Mesothelial cell of epicardium (in vitro differentiated cells): ENCODE measurements at regions not wholly inside any gene's neighbourhood (a gene's known extent, or its start where the extent isn't known, plus 50 kb on each side); places are given as distances from the start of the nearest gene placed in this dataset.
A peak's percentile ranks its signal among the peaks of the same experiment; 100 is the strongest.

Source experiments
- DNase-seq, 2 experiments: peaks; one replicate each; pipeline ENCODE4 v3.0.0; 2021; ENCODE audit warnings: low spot score in 2 of 2; ENCODE audit not compliant: unreplicated experiment in 2 of 2
- H3K27ac Mint-ChIP-seq: 2 replicates; pipeline ENCODE4 v1.8.0; 2021; ENCODE audit warnings: mixed read lengths
- H3K27me3 Mint-ChIP-seq: 2 replicates; pipeline ENCODE4 v1.8.0; 2021; ENCODE audit warnings: low read depth, mixed read lengths
- H3K36me3 Mint-ChIP-seq: 2 replicates; pipeline ENCODE4 v1.8.0; 2021; ENCODE audit warnings: mixed read lengths
- H3K4me1 Mint-ChIP-seq: 2 replicates; pipeline ENCODE4 v1.8.0; 2021; ENCODE audit warnings: mixed read lengths
- H3K4me3 Mint-ChIP-seq: 2 replicates; pipeline ENCODE4 v1.8.0; 2021; ENCODE audit warnings: mild to moderate bottlenecking, moderate library complexity, mixed read lengths
- H3K9me3 Mint-ChIP-seq: 2 replicates; pipeline ENCODE4 v1.8.0; 2021; ENCODE audit warnings: mixed read lengths
- CTCF ChIP-seq: fragments of 200-600 bp; sonication (generic); IDR thresholded peaks from one replicate; pipeline ENCODE4 v1.5.0; 2021; ENCODE audit warnings: antibody characterized with exemption; ENCODE audit not compliant: unreplicated experiment

GRCh38 chr7:46389146-46389545, 468.1 kb upstream of the IGFBP3 start:
- H3K27ac Mint-ChIP-seq, result peak overlapping the region; percentile 60
- DNase-seq, result no peak
- H3K4me1 Mint-ChIP-seq, result peaks cover 47% of the 10 kb centered on the region
- H3K4me3 Mint-ChIP-seq, result no peak overlapping the region
- H3K9me3 Mint-ChIP-seq, result peaks cover 27% of the 10 kb centered on the region
- no peak for TF ChIP-seq CTCF
- no peaks in the 10 kb centered on the region for H3K27me3 Mint-ChIP-seq
- peaks cover 20% of the 10 kb centered on the region for H3K36me3 Mint-ChIP-seq

- Mint-ChIP-seq H3K36me3 (peaks cover 28% of the 10 kb centered on the region), H3K4me1 (peaks cover 45% of the 10 kb centered on the region), H3K27ac (no peak overlapping the region), H3K9me3 (peaks cover 34% of the 10 kb centered on the region), H3K4me3 (no peak overlapping the region), H3K27me3 (no peaks in the 10 kb centered on the region)
- DNase-seq, result no peak
- no peak for TF ChIP-seq CTCF
Observed at GRCh38 chr7:46387646-46388045, 466.6 kb upstream of the IGFBP3 start.

DNA sequence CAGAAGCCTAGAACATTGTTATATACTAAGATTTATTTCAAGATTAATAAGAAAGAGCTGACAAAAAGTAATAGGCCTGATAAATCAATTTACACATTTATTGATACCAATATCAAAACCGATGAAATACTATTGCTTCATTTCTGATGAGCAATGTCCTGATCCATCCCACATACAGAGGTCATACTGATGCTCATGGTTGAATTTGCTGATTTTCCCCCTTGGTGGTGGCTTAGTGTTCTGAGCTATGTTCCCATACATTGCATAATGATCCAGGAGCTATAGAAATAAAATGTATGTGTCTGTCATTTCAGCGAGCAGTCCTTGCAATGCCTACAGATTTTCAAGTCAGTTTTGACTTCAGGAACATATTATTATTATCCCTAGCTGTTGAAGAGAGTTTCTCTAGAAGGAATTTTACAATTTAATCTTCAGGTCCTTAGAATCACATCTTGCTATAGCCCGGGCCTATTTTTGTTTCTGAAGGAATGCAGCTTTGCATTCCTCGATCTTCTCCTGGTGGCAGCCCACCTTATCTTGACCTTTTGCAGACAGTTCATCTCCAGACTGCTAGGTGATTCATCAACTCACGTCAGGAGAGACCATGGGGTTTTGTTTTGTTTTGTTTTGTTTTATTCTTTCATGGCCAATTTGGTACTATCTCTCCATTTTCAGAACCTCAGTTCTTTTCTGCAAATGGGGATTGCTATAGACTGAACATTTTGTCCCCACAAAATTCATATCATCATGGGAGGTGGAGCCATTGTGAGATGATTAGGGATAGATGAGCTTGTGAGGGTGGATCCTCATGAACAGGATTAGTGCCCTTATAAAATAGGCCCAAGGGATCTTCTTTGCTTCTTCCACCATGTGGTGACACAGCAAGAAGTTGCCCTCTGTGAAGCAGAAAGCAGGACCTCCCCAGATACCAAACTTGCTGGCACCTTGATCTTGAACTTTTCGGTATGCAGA, 465.6 kb upstream of the IGFBP3 start:
- no peak for DNase-seq
- no peaks in the 10 kb centered on the region for H3K27me3 Mint-ChIP-seq
- no peak for TF ChIP-seq CTCF
- H3K36me3 Mint-ChIP-seq, result peaks cover 26% of the 10 kb centered on the region
- H3K4me1 Mint-ChIP-seq, result peaks cover 37% of the 10 kb centered on the region
- H3K9me3 Mint-ChIP-seq, result peaks cover 33% of the 10 kb centered on the region
- no peak overlapping the region for H3K4me3 Mint-ChIP-seq
- peak overlapping the region; percentile 92 for H3K27ac Mint-ChIP-seq

GRCh38 chr7:46385662-46386309, 464.7 kb upstream of the IGFBP3 start:
- H3K36me3 Mint-ChIP-seq, result peaks cover 31% of the 10 kb centered on the region
- H3K27me3 Mint-ChIP-seq, result no peaks in the 10 kb centered on the region
- peak overlapping the region; percentile 57 for H3K27ac Mint-ChIP-seq
- no peak for TF ChIP-seq CTCF
- H3K4me1 Mint-ChIP-seq, result peaks cover 28% of the 10 kb centered on the region
- H3K4me3 Mint-ChIP-seq, result no peak overlapping the region
- DNase-seq, result no peak
- H3K9me3 Mint-ChIP-seq, result peaks cover 41% of the 10 kb centered on the region

DNA sequence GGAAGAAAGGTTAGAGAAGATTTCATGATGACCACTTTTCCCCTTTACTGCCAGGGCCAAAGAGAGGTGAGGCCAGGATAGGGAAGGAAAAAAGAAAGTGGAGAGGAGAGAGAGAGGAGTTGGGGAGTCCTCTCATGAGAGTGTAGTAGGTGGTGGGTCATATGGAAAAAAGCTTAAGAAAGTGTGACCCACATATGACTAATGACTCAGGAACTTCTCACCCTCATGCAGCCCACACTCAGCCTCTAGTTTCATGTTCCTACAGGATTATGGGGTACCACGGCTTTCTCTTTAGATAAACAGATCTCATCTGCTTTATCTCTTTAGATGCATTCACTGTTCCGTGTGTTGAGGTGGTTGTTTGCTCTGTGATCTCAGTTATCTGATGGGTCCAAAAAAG, 462.5 kb upstream of the IGFBP3 start:
- H3K36me3 Mint-ChIP-seq, result peaks cover 29% of the 10 kb centered on the region
- no peak overlapping the region for H3K27ac Mint-ChIP-seq
- DNase-seq, result no peak
- no peaks in the 10 kb centered on the region for H3K27me3 Mint-ChIP-seq
- no peak for TF ChIP-seq CTCF
- H3K9me3 Mint-ChIP-seq, result peaks cover 40% of the 10 kb centered on the region
- H3K4me1 Mint-ChIP-seq, result peaks cover 14% of the 10 kb centered on the region
- H3K4me3 Mint-ChIP-seq, result no peak overlapping the region
